Aorta (tissue), 5 donors: ENCODE measurements at regions not wholly inside any gene's neighbourhood (a gene's known extent, or its start where the extent isn't known, plus 50 kb on each side); places are given as distances from the start of the nearest gene placed in this dataset.

ENCODE experiments used
- ATAC-seq: fragments of 200-7000 bp; cut with Tn5 transposase; one replicate; pipeline ENCODE4 v1.9.1; 2022; ENCODE audit warnings: moderate library complexity; ENCODE audit not compliant: low FRiP score
- DNase-seq, 2 donors: peaks; one replicate each; pipeline ENCODE4 v3.0.0-alpha.2; 2020
- H3K27ac ChIP-seq, 2 donors: one replicate each; pipeline ENCODE4 v1.5.1; 2013; ENCODE audit warnings: low read length in 2 of 2, mild to moderate bottlenecking in 2 of 2, moderate library complexity in 2 of 2, control low read depth in 1 of 2, inconsistent platforms in 1 of 2, low read depth in 1 of 2
- H3K27me3 ChIP-seq, 2 donors: one replicate each; pipeline ENCODE4 v1.6.1; 2013; ENCODE audit warnings: control low read depth in 1 of 2, low read length in 1 of 2, mild to moderate bottlenecking in 1 of 2, moderate library complexity in 1 of 2; ENCODE audit not compliant: insufficient read depth in 2 of 2, control insufficient read depth in 1 of 2
- H3K36me3 ChIP-seq, 2 donors: one replicate each; pipeline ENCODE4 v1.6.1; 2013; ENCODE audit warnings: control low read depth in 1 of 2, low read length in 1 of 2, mild to moderate bottlenecking in 1 of 2; ENCODE audit not compliant: insufficient read depth in 2 of 2, control insufficient read depth in 1 of 2
- H3K4me1 ChIP-seq, 2 donors: one replicate each; pipeline ENCODE4 v1.6.1; 2013; ENCODE audit warnings: low read length in 2 of 2, control low read depth in 1 of 2, mild to moderate bottlenecking in 1 of 2, moderate library complexity in 1 of 2; ENCODE audit not compliant: insufficient read depth in 2 of 2, control insufficient read depth in 1 of 2
- H3K4me3 ChIP-seq, 2 donors: one replicate each; pipeline ENCODE4 v1.5.1; 2013; ENCODE audit warnings: low read length in 2 of 2, control low read depth in 1 of 2, mild to moderate bottlenecking in 1 of 2
- H3K9me3 ChIP-seq: one replicate; pipeline ENCODE4 v1.6.1; 2013; ENCODE audit warnings: mild to moderate bottlenecking, low read length; ENCODE audit not compliant: control insufficient read depth
- WGBS, 2 donors: extraction: QIAGEN DNeasy Blood & Tissue Kit; methylation state at CpG; one replicate each; pipeline ENCODE4 v1.1.7; 2013; 5-methylcytosine and 5-hydroxymethylcytosine counted together
- intact Hi-C, 2 donors: fragments of 100-400 bp; cut with DNase I; formaldehyde crosslinking; loops; one replicate each; pipeline versions ENCODE4 v1.14.2 to v1.15.0; 2022
- donor health status: healthy with polysubstance abuse.
- donor health status: Bipolar disorder and iron deficiency.
- donor health status: DM: no; HTN: no; CAD: no.
- donor health status: DM: no; HTN: no; CAD: no.
- donor health status: DM: yes; HTN: yes; CAD: no.

- Histone ChIP-seq H3K27me3 (no peaks in the 10 kb centered on the region), H3K4me1 (no peaks in the 10 kb centered on the region), H3K4me3 (no peak overlapping the region), H3K27ac (no peak overlapping the region), H3K36me3 (no peaks in the 10 kb centered on the region), H3K9me3 (no peaks in the 10 kb centered on the region)
- no peak for ATAC-seq
- no peak for DNase-seq
- WGBS, 2 donors: 96% methylated on average over 4 of the region's 4 CpGs
- intact Hi-C loops: no loop called here
Measured at GRCh38 chr10:4595719-4596319, 230.2 kb upstream of the AKR1E2 start.

DNA sequence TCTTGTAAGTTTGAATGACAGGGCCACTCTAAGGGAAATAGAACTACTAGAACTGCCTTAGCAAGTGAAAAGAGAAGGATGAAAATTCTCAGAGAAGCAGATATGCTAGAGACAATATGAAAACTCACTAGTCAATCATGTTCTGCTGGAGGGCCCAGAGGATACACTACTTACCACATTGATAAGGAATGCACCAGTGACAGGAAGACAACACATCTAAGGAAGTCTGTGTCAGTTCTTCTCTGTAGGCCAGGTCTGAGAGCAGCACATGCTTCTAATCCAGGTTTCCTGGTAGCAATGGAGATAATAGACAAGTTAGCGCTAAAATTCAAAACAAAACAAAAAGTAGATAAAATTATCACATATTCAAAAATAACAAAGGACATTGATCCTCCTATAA is 235.2 kb upstream of the AKR1E2 start:
- no peak overlapping the region for H3K4me3 ChIP-seq
- H3K27me3 ChIP-seq: no peaks in the 10 kb centered on the region
- WGBS, 2 donors: 96 to 100% methylated on average over 1 of the region's 1 CpG
- DNase-seq (no peak), ATAC-seq (no peak)
- no peaks in the 10 kb centered on the region for H3K36me3 ChIP-seq
- no peaks in the 10 kb centered on the region for H3K9me3 ChIP-seq
- intact Hi-C loops: no loop called here
- H3K4me1 ChIP-seq: no peaks in the 10 kb centered on the region
- no peak overlapping the region for H3K27ac ChIP-seq

- Histone ChIP-seq H3K4me3 (no peak overlapping the region), H3K9me3 (no peaks in the 10 kb centered on the region), H3K27ac (no peak overlapping the region), H3K27me3 (no peaks in the 10 kb centered on the region), H3K4me1 (no peaks in the 10 kb centered on the region), H3K36me3 (no peaks in the 10 kb centered on the region)
- DNase-seq: no peak
- intact Hi-C loops: no loop called here
- WGBS, 2 donors: 92% methylated on average over 3 of the region's 3 CpGs
- no peak for ATAC-seq
Measured at GRCh38 chr10:4588824-4589223, 237.2 kb upstream of the AKR1E2 start.

DNA sequence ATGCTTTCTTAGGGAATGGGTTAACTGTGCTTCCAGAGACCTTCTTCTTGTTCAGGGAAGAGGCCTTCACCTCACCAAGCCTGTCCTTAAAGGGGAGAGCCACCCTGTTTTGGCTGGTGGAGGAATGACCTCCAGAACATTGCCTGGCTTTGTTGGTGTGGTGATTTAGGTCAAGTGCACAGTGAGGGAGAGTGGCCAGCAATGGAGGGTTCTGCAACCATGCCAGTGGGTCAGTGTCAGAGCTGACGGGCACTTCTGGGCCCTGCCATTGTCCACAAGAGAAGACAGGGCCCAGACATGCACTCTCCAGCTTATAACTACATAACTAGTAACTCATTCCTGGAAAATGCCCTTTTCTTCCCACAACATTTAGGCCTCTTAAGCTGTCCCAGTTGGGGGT is 238.5 kb upstream of the AKR1E2 start:
- Histone ChIP-seq H3K36me3 (no peaks in the 10 kb centered on the region), H3K9me3 (peaks cover 2% of the 10 kb centered on the region), H3K27me3 (no peaks in the 10 kb centered on the region), H3K4me1 (no peaks in the 10 kb centered on the region), H3K27ac (peak overlapping the region in 1 of 2 donors; percentile 37), H3K4me3 (no peak overlapping the region)
- 75 to 82% methylated on average over 1 of the region's 1 CpG for WGBS, 2 donors
- intact Hi-C loops: no loop called here
- ATAC-seq (no peak), DNase-seq (no peak)

- intact Hi-C loops: no loop called here
- no peaks in the 10 kb centered on the region for H3K4me1 ChIP-seq
- no peaks in the 10 kb centered on the region for H3K27me3 ChIP-seq
- H3K9me3 ChIP-seq: peaks cover 2% of the 10 kb centered on the region
- DNase-seq (no peak), ATAC-seq (no peak)
- 14 to 16% methylated on average over 4 of the region's 4 CpGs for WGBS, 2 donors
- no peak overlapping the region for H3K27ac ChIP-seq
- H3K36me3 ChIP-seq: no peaks in the 10 kb centered on the region
- H3K4me3 ChIP-seq: no peak overlapping the region
Measured at GRCh38 chr10:4586776-4587175, 239.2 kb upstream of the AKR1E2 start.

DNA sequence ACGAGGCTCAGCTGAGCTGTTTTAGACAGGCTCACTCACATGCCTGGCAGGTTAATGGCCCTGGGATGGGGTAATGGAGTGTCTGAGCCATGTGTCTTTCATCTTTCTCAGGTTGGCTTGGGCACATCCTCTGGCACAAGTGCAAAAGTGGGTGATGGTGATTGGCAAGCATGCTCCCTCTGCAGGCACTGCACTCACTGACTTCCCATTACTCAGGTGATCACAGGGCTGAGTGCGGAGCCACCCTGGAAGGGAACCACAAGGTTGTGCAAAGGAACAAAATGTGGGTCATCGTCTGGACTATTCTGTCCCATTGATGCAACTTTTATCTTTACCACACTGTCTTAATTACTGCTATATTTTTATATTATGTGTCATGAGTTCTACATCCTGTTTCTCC is 244.1 kb upstream of the AKR1E2 start:
- Histone ChIP-seq H3K9me3 (peaks cover 2% of the 10 kb centered on the region), H3K4me3 (no peak overlapping the region), H3K4me1 (no peaks in the 10 kb centered on the region), H3K36me3 (no peaks in the 10 kb centered on the region), H3K27me3 (no peaks in the 10 kb centered on the region), H3K27ac (no peak overlapping the region)
- 94 to 96% methylated on average over 3 of the region's 3 CpGs for WGBS, 2 donors
- DNase-seq (peak in 1 of 2 donors; percentile 60), ATAC-seq (no peak)
- intact Hi-C loops: no loop called here

GRCh38 chr10:4579844-4580243 is 246.2 kb upstream of the AKR1E2 start:
- no peaks in the 10 kb centered on the region for H3K36me3 ChIP-seq
- H3K27me3 ChIP-seq: no peaks in the 10 kb centered on the region
- no peak overlapping the region for H3K27ac ChIP-seq
- DNase-seq (no peak), ATAC-seq (no peak)
- intact Hi-C loops: no loop called here
- H3K9me3 ChIP-seq: peaks cover 2% of the 10 kb centered on the region
- no peaks in the 10 kb centered on the region for H3K4me1 ChIP-seq
- WGBS, 2 donors: 73 to 80% methylated on average over 3 of the region's 3 CpGs
- H3K4me3 ChIP-seq: no peak overlapping the region

DNA sequence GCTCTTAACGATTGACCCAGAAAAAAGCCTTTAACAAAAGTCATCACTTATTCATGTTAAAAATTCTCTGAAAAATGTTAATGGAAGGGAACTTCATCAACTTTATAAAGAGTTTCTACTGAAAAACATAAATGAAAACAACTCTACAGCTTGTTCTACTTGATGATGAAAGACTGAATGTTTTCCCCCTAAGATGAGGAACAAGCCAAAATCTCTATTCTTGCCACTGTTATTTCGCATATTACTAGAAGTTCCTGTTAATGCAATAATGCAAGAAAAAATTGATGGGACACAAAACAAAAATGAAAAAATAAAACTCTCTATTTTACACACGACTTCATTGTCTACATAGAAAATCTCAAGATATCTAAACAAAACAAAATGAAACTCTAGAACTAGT is 249.8 kb upstream of the AKR1E2 start:
- no peak for DNase-seq
- 68 to 72% methylated on average over 3 of the region's 3 CpGs for WGBS, 2 donors
- H3K4me3 ChIP-seq: no peak overlapping the region
- intact Hi-C loops: no loop called here
- ATAC-seq: no peak
- no peaks in the 10 kb centered on the region for H3K4me1 ChIP-seq
- no peak overlapping the region for H3K27ac ChIP-seq
- no peaks in the 10 kb centered on the region for H3K9me3 ChIP-seq
- H3K36me3 ChIP-seq: no peaks in the 10 kb centered on the region
- no peaks in the 10 kb centered on the region for H3K27me3 ChIP-seq

DNA sequence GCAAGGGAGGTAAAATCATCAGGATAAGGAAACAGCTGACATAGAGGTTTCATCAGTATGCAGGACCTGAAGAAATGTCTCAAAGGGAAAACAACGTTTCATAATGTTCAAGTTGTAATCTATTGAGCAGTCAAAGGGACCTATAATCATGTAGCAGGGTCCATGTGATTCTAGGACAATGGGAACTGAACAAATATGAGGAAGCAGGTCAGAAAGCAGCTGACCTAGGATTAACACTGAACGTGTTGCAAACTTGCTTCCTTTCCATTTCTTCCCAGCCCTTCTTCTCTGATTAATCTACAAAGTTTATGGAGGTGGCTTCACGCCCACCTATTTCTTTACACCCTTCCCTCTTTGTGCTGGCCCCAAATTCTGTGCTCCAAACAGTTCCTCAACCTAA is 256.9 kb upstream of the AKR1E2 start:
- DNase-seq (no peak), ATAC-seq (no peak)
- H3K4me3 ChIP-seq: no peak overlapping the region
- 83 to 84% methylated on average over 3 of the region's 3 CpGs for WGBS, 2 donors
- intact Hi-C loops: no loop called here
- no peaks in the 10 kb centered on the region for H3K9me3 ChIP-seq
- no peaks in the 10 kb centered on the region for H3K36me3 ChIP-seq
- no peak overlapping the region for H3K27ac ChIP-seq
- no peaks in the 10 kb centered on the region for H3K4me1 ChIP-seq
- H3K27me3 ChIP-seq: no peaks in the 10 kb centered on the region
